Immature natural killer cell (primary cell): ENCODE measurements at regions not wholly inside any gene's neighbourhood (a gene's known extent, or its start where the extent isn't known, plus 50 kb on each side); places are given as distances from the start of the nearest gene placed in this dataset.
"Not testable (repeated sequence)": the region's sequence is repeated elsewhere in the genome, so short reads cannot be mapped to it uniquely, and the experiment has no call there.

Experiments
- DNase-seq, 3 donors: peaks; one replicate each; pipeline ENCODE4 v3.0.0; 2022; ENCODE audit warnings: mixed read lengths in 1 of 3
- H3K27ac Mint-ChIP-seq, 6 donors: one replicate each; pipeline ENCODE4 v1.8.0; 2020; ENCODE audit warnings: mixed read lengths in 6 of 6, mild to moderate bottlenecking in 5 of 6, inconsistent platforms in 4 of 6, moderate library complexity in 3 of 6
- H3K27me3 Mint-ChIP-seq, 3 donors: one replicate each; pipeline ENCODE4 v1.8.0; 2020 to 2021; ENCODE audit warnings: low read depth in 3 of 3, mild to moderate bottlenecking in 3 of 3, mixed read lengths in 3 of 3, moderate library complexity in 3 of 3, inconsistent platforms in 1 of 3
- H3K36me3 Mint-ChIP-seq, 3 donors: one replicate each; pipeline ENCODE4 v1.8.0; 2020; ENCODE audit warnings: mixed read lengths in 3 of 3, inconsistent platforms in 2 of 3, mild to moderate bottlenecking in 2 of 3
- H3K4me1 Mint-ChIP-seq, 2 donors: one replicate each; pipeline ENCODE4 v1.8.0; 2020; ENCODE audit warnings: inconsistent platforms in 2 of 2, mild to moderate bottlenecking in 2 of 2, mixed read lengths in 2 of 2, moderate library complexity in 1 of 2
- H3K4me3 Mint-ChIP-seq, 5 donors: one replicate each; pipeline ENCODE4 v1.8.0; 2020; ENCODE audit warnings: mild to moderate bottlenecking in 5 of 5, mixed read lengths in 5 of 5, inconsistent platforms in 3 of 5, moderate library complexity in 3 of 5
- H3K9me3 Mint-ChIP-seq, 6 donors: one replicate each; pipeline ENCODE4 v1.8.0; 2020; ENCODE audit warnings: mild to moderate bottlenecking in 6 of 6, mixed read lengths in 6 of 6, inconsistent platforms in 4 of 6, moderate library complexity in 3 of 6

DNA sequence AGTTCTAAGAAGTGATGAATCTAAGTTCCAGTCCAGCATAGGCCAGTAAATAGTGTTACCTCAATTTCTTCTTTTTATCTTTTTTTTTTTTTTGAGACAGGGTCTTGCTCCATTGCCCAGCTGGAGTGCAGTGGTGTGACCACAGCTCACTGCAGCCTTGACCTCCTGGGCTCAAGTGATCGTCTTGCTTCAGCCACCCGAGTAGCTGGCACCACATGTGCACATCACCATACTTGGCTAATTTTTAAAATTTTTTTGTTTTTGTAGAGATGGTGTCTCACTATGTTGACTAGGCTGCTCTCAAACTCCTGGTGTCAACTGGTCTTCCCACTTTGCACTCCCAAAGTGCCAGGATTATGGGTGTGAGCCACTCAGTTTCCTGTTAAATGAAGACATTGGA is 126.6 kb upstream of the LYZL2 start:
- H3K27ac Mint-ChIP-seq, result no peak overlapping the region
- DNase-seq, result no peak
- no peaks in the 10 kb centered on the region for H3K36me3 Mint-ChIP-seq
- peaks cover 9 to 10% of the 10 kb centered on the region in 2 donors for H3K4me1 Mint-ChIP-seq
- no peak overlapping the region for H3K4me3 Mint-ChIP-seq
- peaks cover 2 to 4% (median 3%) of the 10 kb centered on the region in 3 donors for H3K27me3 Mint-ChIP-seq
- no peaks in the 10 kb centered on the region for H3K9me3 Mint-ChIP-seq

GRCh38 chr10:30755441-30755953 is 125.9 kb upstream of the LYZL2 start:
- H3K4me3 Mint-ChIP-seq, result no peak overlapping the region
- peaks cover 16 to 17% of the 10 kb centered on the region in 2 donors for H3K4me1 Mint-ChIP-seq
- peaks cover 2 to 4% (median 3%) of the 10 kb centered on the region in 3 donors for H3K27me3 Mint-ChIP-seq
- no peak for DNase-seq
- H3K27ac Mint-ChIP-seq, result no peak overlapping the region
- no peaks in the 10 kb centered on the region for H3K9me3 Mint-ChIP-seq
- H3K36me3 Mint-ChIP-seq, result no peaks in the 10 kb centered on the region

- Mint-ChIP-seq H3K36me3 (no peaks in the 10 kb centered on the region), H3K27me3 (peaks cover 2 to 4% (median 4%) of the 10 kb centered on the region in 3 donors), H3K4me1 (peaks cover 26 to 32% of the 10 kb centered on the region in 2 donors), H3K27ac (no peak overlapping the region), H3K4me3 (no peak overlapping the region), H3K9me3 (no peaks in the 10 kb centered on the region)
- DNase-seq, result no peak
Observed at GRCh38 chr10:30752481-30752881, 122.9 kb upstream of the LYZL2 start.

DNA sequence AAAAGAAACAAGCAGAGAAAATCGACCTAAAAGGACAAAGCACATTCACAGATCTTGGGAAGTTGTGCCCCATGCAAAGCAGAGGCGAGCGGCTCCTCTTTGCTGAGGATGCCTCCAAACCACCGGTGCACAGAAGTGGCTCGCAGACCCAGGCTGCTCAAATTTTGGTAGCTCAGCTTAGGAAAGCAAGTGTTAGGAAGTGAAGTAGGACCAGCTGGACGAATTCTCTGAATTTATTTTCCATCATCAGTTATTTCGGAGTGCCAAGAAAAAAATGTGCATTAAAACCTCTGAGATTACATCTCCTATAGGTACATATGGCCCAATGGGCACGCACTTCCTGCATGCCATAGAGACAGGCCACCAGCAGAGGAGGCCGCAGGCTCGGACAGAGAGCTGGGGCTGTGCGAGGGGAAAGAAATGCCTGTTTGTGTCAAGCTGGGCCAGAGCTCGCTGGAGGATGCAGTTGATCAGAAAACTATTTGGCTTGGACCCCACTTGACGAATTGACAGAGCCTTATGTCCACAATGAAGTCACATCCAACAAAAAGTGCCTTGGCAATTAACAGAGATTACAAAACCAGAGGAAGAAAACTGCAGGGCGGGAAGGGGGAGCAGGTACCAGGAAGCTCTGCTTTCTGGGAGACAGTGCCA is 122.3 kb upstream of the LYZL2 start:
- peak; percentile 54 to 59 (median 55) for DNase-seq
- Mint-ChIP-seq H3K4me3 (peak overlapping the region in 1 of 5 donors; percentile 10), H3K4me1 (peaks cover 26 to 32% of the 10 kb centered on the region in 2 donors), H3K9me3 (no peaks in the 10 kb centered on the region), H3K27me3 (peaks cover 2 to 4% (median 4%) of the 10 kb centered on the region in 3 donors), H3K36me3 (no peaks in the 10 kb centered on the region), H3K27ac (peak overlapping the region in 5 of 6 donors; percentile 4 to 68 (median 33))

- Mint-ChIP-seq H3K27ac (peak overlapping the region in 2 of 6 donors; percentile 68 to 74), H3K36me3 (no peaks in the 10 kb centered on the region), H3K4me3 (peak overlapping the region in 3 of 5 donors; percentile 21 to 59 (median 56)), H3K9me3 (no peaks in the 10 kb centered on the region), H3K27me3 (peaks cover 2 to 4% (median 4%) of the 10 kb centered on the region in 3 donors), H3K4me1 (peaks cover 26 to 32% of the 10 kb centered on the region in 2 donors)
- peak in 2 of 3 donors; percentile 5 to 11 for DNase-seq
Observed at GRCh38 chr10:30750971-30751677, 121.6 kb upstream of the LYZL2 start.

DNA sequence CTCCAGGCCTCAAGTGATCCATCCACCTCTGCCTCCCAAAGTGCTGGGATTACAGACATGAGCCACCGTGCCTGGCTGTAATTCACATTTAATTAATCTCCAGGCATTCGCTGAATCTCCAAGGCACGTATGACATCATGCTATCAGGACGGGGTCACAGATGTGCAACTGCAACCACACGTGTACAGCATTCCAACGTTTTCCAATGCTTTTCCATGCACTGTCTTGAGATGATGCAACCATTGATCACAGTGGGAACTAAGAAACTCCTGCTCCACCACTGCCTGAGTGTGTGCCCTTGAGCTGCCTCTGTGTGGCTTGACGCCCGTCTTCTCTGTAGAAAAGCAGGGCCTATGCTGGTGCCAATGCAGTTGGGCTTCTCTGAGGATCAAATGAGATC is 119.8 kb upstream of the LYZL2 start:
- no peak for DNase-seq
- Mint-ChIP-seq H3K9me3 (no peaks in the 10 kb centered on the region), H3K27ac (peak overlapping the region in 3 of 6 donors; percentile 10 to 55 (median 14)), H3K4me3 (peak overlapping the region in 1 of 5 donors; percentile 14), H3K27me3 (peaks cover 2 to 4% (median 2%) of the 10 kb centered on the region in 3 donors), H3K36me3 (no peaks in the 10 kb centered on the region), H3K4me1 (peaks cover 26 to 32% of the 10 kb centered on the region in 2 donors)

GRCh38 chr10:30748152-30748973 is 118.8 kb upstream of the LYZL2 start:
- peaks cover 26 to 32% of the 10 kb centered on the region in 2 donors for H3K4me1 Mint-ChIP-seq
- H3K27me3 Mint-ChIP-seq, result peaks cover 2% of the 10 kb centered on the region in 3 donors
- no peak overlapping the region for H3K27ac Mint-ChIP-seq
- no peaks in the 10 kb centered on the region for H3K9me3 Mint-ChIP-seq
- no peak overlapping the region for H3K4me3 Mint-ChIP-seq
- H3K36me3 Mint-ChIP-seq, result no peaks in the 10 kb centered on the region
- DNase-seq, result no peak

DNA sequence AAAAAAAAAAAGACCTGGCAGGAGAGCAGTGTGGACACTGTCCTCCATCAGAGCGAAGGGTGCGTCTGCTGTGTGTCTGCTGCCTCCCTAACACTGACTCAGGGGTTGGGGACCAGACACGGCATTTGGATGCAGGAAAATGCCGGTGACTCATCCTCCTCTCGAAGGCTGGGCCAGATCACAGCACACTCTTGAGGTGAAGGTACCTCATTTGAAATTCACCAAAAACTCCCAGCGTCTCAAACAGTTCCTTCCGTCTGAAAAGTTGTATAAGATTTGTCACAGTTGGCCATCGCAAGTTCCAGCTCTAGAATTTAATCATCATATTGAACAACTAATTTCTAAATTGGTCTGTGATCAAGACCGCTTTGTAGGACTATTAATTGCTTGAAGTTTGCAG is 118.1 kb upstream of the LYZL2 start:
- no peak for DNase-seq
- peaks cover 0 to 2% (median 2%) of the 10 kb centered on the region in 3 donors for H3K27me3 Mint-ChIP-seq
- H3K36me3 Mint-ChIP-seq, result no peaks in the 10 kb centered on the region
- H3K4me3 Mint-ChIP-seq, result no peak overlapping the region
- no peaks in the 10 kb centered on the region for H3K9me3 Mint-ChIP-seq
- H3K27ac Mint-ChIP-seq, result no peak overlapping the region
- H3K4me1 Mint-ChIP-seq, result peaks cover 26 to 32% of the 10 kb centered on the region in 2 donors

GRCh38 chr10:30745953-30746352 is 116.4 kb upstream of the LYZL2 start:
- H3K9me3 Mint-ChIP-seq, result no peaks in the 10 kb centered on the region
- peaks cover 0 to 2% (median 0%) of the 10 kb centered on the region in 3 donors for H3K27me3 Mint-ChIP-seq
- H3K27ac Mint-ChIP-seq, result no peak overlapping the region
- DNase-seq, result no peak
- H3K4me1 Mint-ChIP-seq, result peaks cover 15 to 20% of the 10 kb centered on the region in 2 donors
- H3K36me3 Mint-ChIP-seq, result no peaks in the 10 kb centered on the region
- peak overlapping the region in 1 of 5 donors; percentile 19 for H3K4me3 Mint-ChIP-seq

GRCh38 chr10:30744106-30744505 is 114.6 kb upstream of the LYZL2 start:
- DNase-seq, result no peak
- Mint-ChIP-seq H3K36me3 (no peaks in the 10 kb centered on the region), H3K27me3 (no peaks in the 10 kb centered on the region), H3K4me1 (peaks cover 0 to 1% of the 10 kb centered on the region in 2 donors), H3K9me3 (no peaks in the 10 kb centered on the region), H3K4me3 (no peak overlapping the region), H3K27ac (no peak overlapping the region)

- no peak for DNase-seq
- Mint-ChIP-seq H3K4me3 (no peak overlapping the region), H3K27ac (no peak overlapping the region), H3K9me3 (no peaks in the 10 kb centered on the region), H3K36me3 (no peaks in the 10 kb centered on the region), H3K27me3 (no peaks in the 10 kb centered on the region), H3K4me1 (no peaks in the 10 kb centered on the region)
Observed at GRCh38 chr10:30743586-30743985, 114.0 kb upstream of the LYZL2 start.

DNA sequence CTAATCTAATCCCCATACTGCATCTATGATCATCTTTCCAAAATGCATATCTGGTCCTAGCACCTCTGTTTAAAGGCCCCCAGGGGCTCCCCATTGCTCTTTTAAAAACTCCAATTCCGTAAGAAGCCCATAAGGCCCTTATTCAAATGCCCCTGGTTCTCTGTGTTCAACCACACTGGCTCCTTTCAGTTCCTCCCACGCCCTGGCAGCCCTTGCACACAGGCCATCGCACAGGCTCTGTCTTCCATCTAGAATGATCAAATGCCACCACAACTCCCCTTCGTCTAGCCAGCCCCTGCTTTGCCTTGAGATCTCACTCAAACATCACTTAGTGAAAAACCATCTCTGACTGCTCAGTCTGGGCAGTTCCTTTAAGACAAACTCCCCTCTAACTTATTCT is 112.9 kb upstream of the LYZL2 start:
- H3K9me3 Mint-ChIP-seq, result no peaks in the 10 kb centered on the region
- no peak overlapping the region for H3K27ac Mint-ChIP-seq
- no peak overlapping the region for H3K4me3 Mint-ChIP-seq
- no peaks in the 10 kb centered on the region for H3K36me3 Mint-ChIP-seq
- peaks cover 0 to 4% (median 0%) of the 10 kb centered on the region in 3 donors for H3K27me3 Mint-ChIP-seq
- DNase-seq, result no peak
- no peaks in the 10 kb centered on the region for H3K4me1 Mint-ChIP-seq

DNA sequence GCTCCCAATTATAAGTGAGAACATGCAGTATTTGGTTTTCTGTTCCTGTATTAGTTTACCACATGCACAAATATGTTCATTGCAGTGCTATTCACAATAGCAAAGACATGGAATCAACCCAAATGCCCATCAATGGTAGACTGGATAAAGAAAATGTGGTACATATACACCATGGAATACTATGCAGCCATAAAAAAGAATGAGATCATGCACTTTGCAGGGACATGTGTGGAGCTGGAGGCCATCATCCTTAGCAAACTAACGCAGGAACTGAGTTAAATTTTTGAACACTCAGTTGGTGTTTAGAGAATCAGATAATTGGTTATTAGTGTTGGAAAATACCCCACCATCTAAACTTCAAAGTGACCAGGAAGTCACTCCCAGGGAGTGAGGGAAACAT is 111.2 kb upstream of the LYZL2 start:
- H3K4me3 Mint-ChIP-seq, H3K9me3 Mint-ChIP-seq, H3K36me3 Mint-ChIP-seq, DNase-seq, H3K4me1 Mint-ChIP-seq, H3K27ac Mint-ChIP-seq, H3K27me3 Mint-ChIP-seq: not testable (repeated sequence)

DNA sequence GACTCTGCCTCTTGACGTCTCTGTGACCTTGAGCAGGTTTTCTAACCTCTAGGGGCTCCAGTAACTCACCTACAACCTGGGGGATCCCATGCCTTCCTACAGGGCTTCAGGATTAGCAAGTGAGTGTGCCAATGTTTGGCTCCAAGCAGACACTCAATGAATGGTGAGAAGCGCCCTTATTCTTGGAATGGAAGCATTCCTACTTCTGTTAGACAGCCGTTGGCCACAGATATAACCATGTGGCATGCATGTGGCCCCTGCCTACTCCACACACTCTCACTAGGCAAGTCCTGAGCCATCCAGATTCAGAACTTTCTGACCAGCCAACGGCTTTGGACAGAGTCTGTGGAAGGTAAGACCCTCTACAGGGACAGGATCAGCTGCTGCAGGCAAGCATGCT is 108.9 kb upstream of the LYZL2 start:
- H3K9me3 Mint-ChIP-seq, result no peaks in the 10 kb centered on the region
- DNase-seq, result no peak
- H3K4me3 Mint-ChIP-seq, result no peak overlapping the region
- H3K27ac Mint-ChIP-seq, result no peak overlapping the region
- H3K27me3 Mint-ChIP-seq, result peaks cover 0 to 14% (median 2%) of the 10 kb centered on the region in 3 donors
- H3K36me3 Mint-ChIP-seq, result no peaks in the 10 kb centered on the region
- no peaks in the 10 kb centered on the region for H3K4me1 Mint-ChIP-seq
